HCEC 1CT (cell line): ENCODE measurements at regions not wholly inside any gene's neighbourhood (a gene's known extent, or its start where the extent isn't known, plus 50 kb on each side); places are given as distances from the start of the nearest gene placed in this dataset.

Source experiments
- DNase-seq: peaks from one replicate; pipeline ENCODE4 v3.0.0-alpha.2; 2017

DNA sequence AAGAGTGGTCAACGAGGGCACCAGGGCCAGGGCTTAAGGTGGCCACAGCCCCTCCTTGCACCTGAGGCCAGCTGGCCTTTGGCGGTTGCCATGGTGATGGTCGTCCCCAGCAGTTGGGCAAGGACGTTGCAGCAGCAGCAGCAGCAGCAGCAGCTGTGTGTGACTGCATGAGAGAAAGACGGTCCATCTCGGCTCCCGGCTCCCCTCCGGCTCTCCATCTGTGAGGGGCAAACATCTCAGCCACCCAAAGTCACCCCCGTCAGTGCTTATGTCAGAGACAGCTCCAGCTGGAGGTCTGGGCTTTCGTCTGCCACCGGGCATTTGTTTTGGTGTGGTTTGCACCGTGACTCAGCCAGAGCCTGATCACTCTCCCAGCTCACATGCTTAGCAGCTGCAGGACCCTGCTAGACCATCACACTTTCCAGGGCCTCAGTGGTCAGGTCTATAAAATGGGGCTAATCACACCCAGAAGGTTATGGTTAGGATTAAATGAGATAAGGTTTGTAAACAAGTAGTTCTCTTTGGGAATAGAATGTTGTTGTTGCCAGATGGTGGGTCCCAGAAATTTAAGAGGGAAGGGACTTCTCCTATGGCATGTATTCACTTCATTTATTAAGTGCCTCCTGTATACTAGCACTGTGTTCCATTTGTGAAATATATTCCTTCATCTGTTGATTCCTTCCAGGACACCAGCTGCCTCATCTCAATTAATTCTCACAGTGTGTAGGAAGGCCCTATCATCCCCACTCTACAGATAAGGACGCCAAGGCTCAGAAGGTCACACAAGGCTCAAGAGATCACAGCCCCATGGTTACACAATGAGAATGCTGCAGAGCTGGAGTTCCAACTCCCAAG, 212.6 kb upstream of the LHX5 start:
- no peak for DNase-seq

DNA sequence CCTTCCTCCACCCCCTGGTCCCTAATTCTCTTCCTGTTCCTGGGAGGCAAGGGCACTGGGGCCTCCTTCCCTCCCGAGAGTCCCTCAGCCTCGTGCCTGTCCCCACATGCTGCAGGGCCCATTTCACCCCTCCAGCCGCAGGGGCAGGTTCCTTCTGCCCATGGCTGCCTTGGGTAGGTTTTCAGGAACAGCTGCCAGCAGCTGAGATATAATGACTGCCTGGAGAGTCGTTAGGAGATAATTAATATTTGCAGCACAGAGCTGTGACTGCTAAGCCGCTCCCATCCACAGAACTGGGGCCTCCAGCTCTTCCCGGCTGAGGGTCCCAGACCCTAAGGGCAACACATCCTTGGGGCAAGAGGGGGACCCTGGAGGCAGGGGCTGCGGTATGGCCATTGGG, 211.9 kb upstream of the LHX5 start:
- no peak for DNase-seq

DNA sequence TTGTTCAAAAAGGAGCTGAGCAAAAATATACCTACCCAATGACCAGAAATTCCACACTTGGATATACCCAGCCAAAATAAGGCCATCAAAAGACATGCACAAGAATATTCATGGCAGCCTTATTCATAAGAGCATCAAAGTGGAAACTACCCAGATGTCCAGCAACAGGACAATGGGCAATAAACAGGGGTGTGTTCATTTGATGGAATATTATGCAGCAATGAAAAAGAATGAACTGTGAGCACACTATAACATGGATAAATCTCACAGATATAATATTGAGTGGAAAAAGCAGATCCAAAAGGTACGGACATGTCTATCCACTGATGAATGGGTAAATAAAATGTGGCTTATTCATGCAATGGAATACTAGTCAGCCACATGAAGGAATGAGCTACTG, 209.2 kb upstream of the LHX5 start:
- no peak for DNase-seq

DNA sequence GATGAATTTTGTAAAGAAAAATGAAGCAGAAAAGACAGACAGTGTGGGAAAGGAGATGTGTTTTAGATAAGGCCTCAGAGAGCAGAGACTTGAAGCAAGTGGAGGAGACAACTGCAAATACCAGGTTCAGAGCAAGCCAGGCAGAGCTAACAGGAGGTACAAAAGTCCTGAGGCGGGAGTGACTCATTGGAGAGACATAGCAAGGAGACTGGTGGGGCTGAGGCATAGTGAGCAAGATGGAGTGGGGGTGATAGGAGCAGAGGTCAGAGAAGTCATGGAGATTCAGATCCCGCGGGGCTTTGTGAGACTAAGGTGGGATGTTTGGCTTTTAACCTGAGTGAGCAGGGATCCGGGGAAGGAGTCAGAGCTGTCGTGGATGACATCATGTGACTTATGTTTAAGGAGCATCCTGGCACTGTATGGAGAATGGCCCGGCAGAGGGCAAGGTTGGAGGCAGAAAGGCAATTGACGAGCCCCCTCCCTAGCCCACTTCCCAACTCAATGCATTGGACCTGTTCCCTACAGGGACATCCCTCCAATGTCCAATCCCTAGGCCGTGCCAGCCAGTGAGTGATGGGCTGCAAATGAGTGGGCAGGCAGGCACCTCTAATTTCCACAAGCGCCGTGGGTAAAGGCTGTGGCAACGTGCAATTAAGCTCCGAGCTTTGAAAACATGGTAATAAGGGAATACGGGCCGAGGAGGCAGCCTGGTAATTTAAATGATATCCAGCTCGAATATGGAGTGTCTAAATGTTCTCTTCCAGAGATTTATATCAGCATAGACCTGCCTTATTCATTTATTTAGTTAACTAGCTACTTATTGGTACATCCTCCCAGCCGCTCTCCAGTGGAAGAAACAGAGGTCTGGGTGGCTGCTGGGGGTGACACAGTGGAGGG, 206.8 kb upstream of the LHX5 start:
- no peak for DNase-seq

DNA sequence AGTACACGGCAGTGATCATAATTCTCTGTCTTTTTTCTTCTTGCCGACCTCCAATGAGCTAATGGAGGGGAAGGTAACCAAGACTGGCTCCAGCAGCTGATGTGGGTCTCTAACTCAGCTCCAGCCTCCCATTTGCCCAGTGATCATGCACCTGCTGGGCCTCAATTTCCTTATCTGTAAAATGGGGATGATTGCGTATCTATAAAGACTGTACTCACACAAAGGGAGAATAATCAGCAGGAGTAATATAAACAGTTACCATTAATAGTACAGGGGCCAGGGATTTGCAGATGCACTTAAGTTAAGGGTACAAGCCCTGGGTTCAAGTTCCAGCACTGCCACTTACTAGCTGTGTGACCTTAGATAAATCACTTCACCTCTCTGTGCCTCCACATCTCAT, 204.9 kb upstream of the LHX5 start:
- no peak for DNase-seq

DNA sequence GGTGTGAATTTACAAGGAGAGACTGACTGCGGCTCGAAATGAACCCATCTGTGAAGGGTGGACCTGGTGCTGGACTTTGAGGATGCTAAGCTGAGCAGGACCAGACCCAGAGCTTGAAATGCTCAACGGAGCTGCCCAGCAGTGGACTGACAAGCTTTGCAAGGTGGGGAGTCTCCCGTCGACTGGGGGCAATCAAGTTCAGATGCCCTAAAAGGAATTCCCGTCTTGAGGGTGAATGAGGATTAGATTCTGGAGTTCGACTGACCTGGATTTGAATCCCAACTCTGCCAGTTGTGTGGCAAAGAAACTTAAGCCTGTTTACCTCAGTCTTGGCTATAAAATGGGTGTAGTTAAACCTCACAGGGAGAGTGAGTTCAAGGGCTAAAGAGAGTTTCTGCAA, 204.4 kb upstream of the LHX5 start:
- no peak for DNase-seq

DNA sequence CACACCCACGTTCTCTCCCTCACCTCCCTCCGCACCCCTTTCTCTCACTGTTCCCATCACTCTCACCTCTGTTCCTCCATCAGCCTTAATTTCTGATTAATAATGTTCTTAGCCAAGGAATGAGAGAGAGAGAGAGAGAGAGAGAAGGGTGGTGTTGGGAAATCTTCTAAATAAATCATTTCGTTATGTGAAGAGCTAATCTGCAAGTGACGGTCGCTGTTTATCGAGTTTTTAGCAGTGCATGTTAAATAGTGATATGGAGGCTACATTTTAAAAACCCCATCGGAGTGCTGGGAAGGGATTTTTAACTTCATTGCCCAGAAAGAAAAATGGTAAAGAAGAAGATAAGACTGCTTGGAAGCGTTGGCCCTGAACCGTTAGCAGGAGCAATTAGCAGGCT, 203.3 kb upstream of the LHX5 start:
- DNase-seq, result no peak

DNA sequence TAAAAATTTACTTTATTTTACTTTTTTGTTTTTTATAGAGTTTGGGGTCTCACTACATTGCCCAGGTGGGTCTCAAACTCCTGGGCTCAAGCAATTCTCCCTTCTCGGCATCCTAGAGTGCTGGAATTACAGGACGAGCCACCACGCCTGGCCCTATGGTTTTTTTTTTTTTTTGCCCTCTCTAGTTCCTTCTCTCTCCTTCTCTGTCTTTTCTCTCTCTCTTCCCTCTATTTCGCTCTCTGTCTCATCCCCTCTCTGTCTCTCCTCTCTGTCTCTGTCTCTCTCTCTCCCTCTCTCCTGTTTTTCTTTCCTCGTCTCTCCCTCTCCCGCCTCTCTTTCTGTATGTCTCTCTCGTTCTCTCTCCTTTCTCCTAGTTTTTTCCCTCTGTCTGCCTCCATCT, 202.6 kb upstream of the LHX5 start:
- no peak for DNase-seq

DNA sequence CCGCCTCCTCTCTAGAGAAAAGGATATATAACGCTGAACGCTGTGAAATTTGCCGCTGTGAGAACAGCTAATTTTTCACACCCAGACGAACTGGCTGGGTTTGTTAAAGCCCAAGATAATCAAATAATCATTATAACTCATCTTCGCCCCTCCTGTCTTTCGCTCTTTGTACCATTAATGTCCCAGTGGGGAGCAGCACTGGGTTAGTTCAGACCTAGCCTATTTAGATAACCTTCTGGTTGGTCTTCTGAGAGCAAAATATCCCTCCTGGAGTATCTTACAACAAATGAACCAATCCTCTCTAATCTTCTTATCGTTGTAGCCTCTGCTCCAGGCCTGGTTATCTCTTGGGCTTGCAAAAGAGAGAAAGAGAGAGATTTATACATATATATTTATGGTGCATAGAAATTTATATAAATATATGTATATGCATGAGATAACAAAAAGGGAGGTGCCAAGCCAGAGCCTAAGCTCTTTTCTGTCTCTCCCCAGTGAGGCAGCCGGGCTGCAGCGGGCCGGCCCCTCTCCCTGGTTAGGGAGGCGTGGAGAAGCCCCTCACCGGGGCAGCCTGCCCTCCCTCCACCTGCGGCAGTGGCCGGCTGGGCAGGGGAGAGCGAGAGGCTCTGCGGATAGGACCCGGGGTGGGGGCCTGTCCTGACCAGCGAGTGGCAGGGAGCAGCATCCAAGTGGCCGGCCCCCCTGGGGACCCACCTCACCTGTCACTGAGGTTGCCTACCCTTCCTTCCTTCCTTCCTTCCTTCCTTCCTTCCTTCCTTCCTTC, 202.0 kb upstream of the LHX5 start:
- no peak for DNase-seq

DNA sequence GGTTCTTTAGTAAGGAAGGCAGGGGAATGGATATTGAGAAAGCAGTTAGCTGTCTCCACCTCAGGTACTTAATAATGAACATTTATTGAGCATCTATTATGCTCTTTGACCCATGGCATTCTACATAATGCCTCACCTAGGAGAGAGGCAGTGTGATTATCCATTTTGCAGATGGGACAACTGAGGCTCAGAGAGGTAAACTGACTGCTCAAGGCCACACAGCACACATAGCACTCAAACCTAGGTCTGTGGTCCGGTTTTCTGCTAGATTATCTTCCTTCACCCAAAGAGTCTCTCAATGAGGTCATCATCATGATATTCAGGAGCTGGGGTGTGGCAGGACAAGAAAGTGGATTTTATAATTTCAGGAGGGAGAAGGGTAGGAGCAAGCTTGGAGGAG, 199.1 kb upstream of the LHX5 start:
- DNase-seq, result no peak

DNA sequence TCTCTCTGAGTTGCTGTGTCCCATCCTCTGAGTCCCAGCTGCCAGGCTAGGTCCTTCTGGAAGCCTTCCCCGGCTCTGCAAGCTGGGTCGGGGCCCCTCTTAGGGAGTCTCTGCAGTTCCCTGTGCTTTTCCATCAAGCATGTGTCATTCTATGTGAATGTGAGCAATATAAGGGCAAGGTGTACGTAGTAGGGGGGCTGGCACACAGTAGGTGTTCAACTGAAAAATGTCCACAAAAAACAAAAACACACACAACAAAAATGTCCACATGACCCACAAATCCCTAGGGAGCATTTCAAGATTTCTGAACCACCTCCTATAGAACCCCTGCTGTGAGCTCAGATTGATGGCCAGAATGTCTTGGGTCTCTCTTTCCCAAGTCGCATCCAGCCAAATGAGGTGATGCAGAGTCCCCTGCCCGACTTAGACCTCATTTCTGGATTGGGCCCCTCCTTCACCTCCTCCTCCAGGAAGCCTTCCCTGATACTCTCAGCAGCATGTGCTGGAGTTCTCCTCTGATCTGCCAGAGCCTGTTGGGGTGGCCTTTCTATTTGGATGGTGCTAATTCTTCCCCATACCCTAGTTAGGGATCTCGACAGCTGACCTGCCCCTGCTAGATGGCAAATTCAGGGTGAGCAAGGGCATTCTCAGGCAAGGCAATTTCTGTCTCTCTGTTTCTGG, 196.1 kb upstream of the LHX5 start:
- no peak for DNase-seq

DNA sequence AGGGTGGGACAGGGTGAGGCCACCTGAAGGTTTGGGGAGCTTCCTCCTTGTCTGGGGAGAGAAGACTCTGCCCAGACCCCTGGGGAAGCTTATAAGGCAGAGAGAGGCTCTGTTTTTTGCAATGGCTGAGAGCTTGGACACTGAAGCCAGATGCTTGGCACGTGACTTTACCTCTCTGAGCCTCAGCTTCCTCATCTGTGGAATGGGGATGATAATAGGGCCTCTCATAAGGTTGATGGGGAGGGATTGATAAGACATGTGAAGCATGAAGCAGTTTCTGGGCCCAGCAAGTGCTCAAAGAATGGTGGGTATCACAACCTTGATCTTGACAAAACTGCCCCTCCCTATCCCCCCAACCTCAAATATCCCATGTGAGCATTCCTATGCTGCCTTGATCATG, 195.4 kb upstream of the LHX5 start:
- no peak for DNase-seq

DNA sequence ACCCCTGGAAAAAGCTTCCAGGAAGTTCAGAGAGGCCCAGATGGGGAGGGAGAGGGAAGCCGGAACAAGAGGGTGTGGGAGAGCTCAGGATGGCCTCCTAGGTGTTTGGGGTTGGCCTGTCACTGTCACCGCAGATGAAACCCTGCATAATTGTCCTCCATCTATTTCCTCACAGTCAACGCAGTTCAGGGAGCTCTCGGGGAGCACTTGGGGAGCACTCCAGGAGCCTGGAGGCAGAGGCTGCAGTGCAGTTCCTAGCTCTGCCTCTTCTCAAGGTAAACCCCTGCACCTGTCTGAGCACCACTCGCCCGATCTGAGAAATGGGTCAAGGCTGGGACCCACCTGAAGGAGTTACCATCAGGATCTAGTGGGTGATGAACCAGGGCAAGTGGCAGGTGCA, 194.6 kb upstream of the LHX5 start:
- no peak for DNase-seq

DNA sequence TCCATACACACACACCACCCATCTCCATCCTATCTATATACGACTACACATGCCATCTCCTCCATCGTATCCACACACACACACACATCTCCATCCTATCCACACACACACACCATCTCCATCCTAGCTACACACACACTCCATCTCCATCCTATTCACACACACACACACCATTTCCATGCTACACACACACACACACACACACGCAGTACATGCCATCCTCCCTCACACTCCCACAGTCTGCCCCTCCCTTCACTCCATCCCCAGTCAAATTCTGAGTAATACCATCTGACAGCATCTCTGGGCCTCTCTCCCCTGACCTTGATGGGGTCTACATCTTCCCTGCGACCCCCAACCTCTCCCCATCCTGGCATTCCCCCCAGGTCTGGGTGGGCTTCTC, 193.8 kb upstream of the LHX5 start:
- no peak for DNase-seq

DNA sequence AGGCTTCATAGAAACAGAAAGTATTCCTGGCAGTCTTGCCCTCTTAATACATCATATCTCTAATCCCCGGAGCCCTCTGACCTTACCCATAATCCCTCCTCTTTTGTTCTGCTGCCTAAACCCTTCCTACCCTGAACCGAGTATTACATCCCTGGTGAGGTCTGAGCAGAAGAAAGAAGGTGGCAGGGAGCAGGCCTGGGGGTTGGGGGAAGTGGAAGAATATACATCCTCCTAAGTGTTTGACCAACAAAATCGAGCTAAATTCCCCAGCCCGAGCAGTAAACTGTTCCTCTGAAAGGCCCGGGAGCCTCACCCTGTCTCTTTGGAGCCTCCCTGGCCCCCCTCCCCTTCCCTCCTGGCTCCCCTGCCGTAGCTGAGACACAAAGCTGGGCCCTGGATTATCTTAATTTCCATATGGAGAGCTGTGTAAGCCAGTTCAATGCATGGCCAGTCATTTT, 192.6 kb upstream of the LHX5 start:
- DNase-seq, result no peak

DNA sequence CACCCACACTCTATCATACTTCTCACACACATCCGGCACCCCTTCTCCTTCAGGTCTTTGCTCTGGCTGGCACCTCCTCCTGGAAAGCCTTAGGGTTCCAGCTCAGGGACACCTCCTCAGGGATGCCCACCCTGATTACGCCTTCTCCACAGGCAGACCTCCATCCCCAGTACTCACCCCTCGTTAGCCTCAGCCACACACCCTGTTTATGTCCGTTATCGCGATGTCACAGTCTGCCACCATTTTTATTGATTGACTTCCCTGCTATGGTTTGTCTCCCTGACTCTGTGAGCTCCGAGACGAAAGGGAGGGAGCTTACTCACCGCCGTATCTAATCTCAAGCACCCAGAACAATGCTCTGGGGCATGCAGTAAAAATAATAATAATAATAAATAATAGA, 191.7 kb upstream of the LHX5 start:
- DNase-seq, result no peak

DNA sequence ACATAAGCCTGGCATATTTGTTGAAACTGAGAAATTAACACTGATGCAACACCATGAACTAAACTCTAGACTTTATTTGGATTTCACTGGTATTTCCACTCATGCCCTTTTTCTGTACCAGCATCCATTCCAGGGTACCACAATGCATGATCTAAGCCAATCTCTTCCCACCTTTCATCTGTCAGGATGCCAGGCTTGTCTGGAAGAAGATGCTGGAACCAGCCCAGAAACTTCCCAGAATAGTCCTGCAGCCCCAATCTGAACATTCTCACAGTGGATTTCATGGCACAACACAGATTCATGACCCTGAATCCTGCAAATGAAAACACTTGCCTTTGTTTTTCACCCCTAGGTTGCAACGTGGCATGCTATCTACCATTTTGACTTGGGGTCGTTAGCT, 189.3 kb upstream of the LHX5 start:
- DNase-seq, result no peak

DNA sequence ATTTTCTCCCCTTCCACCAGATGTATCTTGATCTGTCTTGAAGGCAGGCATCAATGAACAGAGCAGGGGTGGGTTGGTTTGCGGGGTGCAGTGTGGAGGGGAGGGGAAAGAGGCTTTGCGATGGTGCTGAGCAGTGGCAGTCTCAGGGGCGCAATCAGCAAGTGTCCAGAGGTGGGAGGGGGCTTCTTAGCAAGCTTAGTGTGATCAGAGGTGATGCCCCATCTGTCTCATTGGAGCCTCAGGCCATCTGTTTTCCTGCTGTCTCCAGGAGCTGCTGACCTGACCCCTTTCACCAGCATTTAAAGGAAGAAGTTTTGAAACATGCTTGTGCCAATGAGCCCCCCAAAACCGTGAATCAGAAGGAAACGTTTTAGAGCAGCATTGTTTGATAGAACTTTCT, 187.7 kb upstream of the LHX5 start:
- DNase-seq, result no peak

DNA sequence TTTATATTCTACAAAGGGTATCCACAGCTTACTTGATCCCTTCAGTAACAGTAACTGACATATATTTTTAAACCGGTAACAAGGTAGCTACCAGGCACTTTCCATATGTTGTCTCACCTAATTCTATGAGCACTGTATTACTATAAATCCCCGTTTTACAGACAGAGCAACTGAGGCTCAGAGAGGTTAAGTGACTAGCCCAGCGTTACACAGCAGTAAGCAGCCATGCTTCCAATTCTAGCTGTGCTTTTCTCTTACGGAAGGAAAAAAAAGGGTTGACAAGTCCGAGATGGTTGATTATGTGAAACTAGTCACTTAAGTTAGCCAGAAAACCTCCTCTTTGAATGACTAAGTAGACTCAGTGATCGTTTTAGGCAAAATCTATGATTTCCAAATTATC, 187.3 kb upstream of the LHX5 start:
- DNase-seq, result no peak

DNA sequence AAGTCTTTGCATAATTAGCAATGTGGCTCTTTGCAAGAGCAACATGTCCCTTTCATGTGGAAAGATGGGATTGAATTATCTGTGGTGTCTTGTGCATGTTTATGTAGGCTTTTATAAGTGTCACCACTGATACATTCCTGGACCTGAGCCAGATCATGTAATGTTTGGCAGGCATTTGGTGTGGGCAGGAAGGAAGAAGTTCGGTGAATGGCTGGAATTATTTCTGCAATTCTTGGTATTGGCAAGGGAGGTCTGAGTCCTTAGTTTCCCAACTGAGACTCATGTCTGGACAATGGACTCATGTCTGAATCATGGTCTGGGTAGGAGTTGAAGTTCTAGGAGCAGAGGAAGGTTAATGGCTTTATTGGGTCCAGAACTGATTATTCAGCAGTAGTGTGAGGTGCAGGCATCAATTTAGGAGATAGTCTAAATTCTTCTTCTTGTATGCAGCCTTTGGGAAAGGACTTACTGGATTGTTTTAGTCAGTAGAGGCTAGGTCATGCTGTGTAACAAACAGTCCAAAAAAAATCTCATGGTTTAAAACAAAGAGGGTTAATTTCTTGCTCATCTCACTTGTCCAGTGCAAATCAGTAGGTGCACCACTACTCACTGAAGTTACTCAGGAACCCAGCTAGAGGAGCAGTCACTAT, 186.5 kb upstream of the LHX5 start:
- no peak for DNase-seq

DNA sequence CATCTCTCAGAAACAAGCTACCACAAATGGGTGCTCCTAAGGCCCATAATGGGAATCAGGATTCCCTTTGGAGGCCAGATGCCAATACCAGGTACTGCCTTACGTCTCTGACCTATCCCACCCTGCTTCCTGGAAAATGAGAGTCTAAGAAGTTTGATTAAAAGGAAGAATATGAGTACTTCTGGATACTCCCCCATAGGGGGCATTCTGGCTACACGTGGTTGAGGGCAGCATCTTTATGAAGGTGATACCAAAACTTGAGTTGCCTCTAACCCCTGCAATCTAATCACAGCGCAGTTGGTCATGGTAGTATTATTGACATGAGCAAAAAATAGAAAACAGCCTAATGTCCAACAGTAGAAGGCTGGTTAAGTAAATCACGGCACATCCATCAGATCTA, 184.2 kb upstream of the LHX5 start:
- no peak for DNase-seq

DNA sequence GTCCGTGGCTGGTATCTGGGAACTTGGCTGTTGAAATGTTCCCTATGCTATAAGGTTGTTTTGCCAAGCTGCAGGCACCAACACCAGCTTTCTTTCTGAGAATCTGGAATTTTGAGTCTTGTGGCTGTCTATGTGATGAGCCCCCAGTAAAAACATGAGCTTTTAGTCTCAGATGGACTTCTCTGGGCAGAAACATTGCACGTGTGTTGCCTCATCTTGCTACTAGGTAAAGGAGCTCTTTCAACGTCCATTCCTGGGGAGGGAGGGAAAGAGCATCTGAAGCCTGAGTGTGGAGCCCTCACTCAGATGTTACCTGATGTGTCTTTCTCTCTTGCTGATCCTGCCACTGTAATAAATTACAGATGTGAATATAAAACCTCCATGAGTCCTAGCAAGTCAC, 183.8 kb upstream of the LHX5 start:
- no peak for DNase-seq
